ENCODE measurements at regions not wholly inside any gene's neighbourhood (a gene's known extent, or its start where the extent isn't known, plus 50 kb on each side); places are given as distances from the start of the nearest gene placed in this dataset.

DNA sequence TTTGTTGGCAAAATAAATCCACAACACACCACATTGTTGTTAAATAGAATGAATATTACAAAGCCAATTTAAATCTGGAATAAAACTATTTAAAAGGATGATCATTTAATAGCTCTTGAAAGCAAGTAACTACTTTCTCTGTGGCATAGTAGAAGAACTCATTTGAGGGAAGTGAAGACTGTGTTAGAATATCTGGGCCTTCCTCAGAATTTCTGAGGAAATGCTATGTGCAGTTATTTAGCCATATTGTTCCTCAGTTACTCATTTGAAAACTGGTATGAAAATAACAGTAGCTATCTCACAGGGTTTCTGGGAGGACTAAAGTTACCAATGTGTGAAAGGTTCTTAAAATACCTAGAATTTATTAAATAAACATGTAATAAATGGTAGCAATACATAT lies 595.8 kb downstream of the PSAT1 start:
- Histone ChIP-seq H3K79me2 (ENCODE audit: control insufficient read depth, insufficient read depth, low read length) (no peaks in the 10 kb centered on the region), H3K27me3 (ENCODE audit: control insufficient read depth, insufficient read depth, low read length) (no peaks in the 10 kb centered on the region), H3K36me3 (ENCODE audit: control insufficient read depth, insufficient read depth, low read length) (no peaks in the 10 kb centered on the region), H4K20me1 (ENCODE audit: control insufficient read depth, extremely low read depth, insufficient read depth, low read length) (no peaks in the 10 kb centered on the region), H3K4me2 (ENCODE audit: extremely low read depth, insufficient read depth, low read length) (no peak overlapping the region), H3K27ac (ENCODE audit: insufficient read depth, low read length) (no peak overlapping the region), H3K4me1 (ENCODE audit: control insufficient read depth, extremely low read depth, insufficient read depth, low read length) (no peaks in the 10 kb centered on the region), H3K9ac (ENCODE audit: insufficient read depth, low read length) (no peak overlapping the region), H3K9me3 (ENCODE audit: control insufficient read depth, insufficient read depth, low read depth, low read length) (no peaks in the 10 kb centered on the region), H2AFZ (ENCODE audit: low read length) (no peak overlapping the region), H3K4me3 (replicated peaks in 1 of 4; ENCODE audit: control extremely low read depth in 1 of 4, insufficient read depth in 1 of 4, low read depth in 3 of 4, low read length in 4 of 4) (no peak overlapping the region)
- DNase-seq (ENCODE audit: low read depth in 2 of 2), result no peak
- TF ChIP-seq, protein P1, sequence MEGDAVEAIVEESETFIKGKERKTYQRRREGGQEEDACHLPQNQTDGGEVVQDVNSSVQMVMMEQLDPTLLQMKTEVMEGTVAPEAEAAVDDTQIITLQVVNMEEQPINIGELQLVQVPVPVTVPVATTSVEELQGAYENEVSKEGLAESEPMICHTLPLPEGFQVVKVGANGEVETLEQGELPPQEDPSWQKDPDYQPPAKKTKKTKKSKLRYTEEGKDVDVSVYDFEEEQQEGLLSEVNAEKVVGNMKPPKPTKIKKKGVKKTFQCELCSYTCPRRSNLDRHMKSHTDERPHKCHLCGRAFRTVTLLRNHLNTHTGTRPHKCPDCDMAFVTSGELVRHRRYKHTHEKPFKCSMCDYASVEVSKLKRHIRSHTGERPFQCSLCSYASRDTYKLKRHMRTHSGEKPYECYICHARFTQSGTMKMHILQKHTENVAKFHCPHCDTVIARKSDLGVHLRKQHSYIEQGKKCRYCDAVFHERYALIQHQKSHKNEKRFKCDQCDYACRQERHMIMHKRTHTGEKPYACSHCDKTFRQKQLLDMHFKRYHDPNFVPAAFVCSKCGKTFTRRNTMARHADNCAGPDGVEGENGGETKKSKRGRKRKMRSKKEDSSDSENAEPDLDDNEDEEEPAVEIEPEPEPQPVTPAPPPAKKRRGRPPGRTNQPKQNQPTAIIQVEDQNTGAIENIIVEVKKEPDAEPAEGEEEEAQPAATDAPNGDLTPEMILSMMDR (conservative IDR thresholded peaks at IDR 0.05 in 1 of 2, IDR thresholded peaks at IDR 0.05 in 1 of 2; ENCODE audit: low read depth in 1 of 2, low read length in 2 of 2), result no peak
- no peak for TF ChIP-seq EZH2 (IDR thresholded peaks at IDR 0.05; ENCODE audit: low read length, missing control alignments)

DNA sequence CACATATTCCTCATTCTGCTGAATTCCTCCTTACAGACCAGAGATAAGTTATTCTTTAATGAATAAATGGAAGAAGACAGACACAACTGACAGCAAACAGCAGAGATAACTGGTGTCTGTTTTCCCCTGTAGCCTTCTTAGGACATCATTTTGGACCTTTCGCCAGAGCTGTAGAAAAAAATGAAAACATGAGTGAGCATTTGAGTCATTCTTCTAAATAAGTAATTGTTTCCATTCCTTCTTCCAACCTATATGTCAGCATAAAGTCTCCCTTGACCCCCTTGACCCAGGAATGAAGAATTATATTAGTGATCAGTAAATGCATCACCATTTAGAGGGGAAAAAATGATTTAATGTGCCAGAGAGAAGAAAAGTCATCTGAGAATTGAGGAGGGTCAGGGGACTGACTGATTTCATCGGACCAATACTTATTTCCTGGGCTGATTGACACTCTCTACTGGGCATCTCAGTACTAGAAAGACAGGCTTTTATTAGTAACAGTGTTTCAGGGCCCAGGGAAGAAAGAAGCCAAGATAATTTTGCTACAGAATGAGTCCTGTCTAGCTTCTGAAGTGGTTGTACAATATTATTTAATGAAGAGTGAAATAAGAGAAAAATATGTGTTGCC lies 597.0 kb downstream of the PSAT1 start:
- no peak overlapping the region for H2AFZ ChIP-seq (ENCODE audit: low read length)
- no peaks in the 10 kb centered on the region for H3K9me3 ChIP-seq (ENCODE audit: control insufficient read depth, insufficient read depth, low read depth, low read length)
- no peak overlapping the region for H3K9ac ChIP-seq (ENCODE audit: insufficient read depth, low read length)
- H3K79me2 ChIP-seq (ENCODE audit: control insufficient read depth, insufficient read depth, low read length), result no peaks in the 10 kb centered on the region
- no peak overlapping the region for H3K4me3 ChIP-seq (replicated peaks in 1 of 4; ENCODE audit: control extremely low read depth in 1 of 4, insufficient read depth in 1 of 4, low read depth in 3 of 4, low read length in 4 of 4)
- TF ChIP-seq, protein P1 (conservative IDR thresholded peaks at IDR 0.05 in 1 of 2, IDR thresholded peaks at IDR 0.05 in 1 of 2; ENCODE audit: low read depth in 1 of 2, low read length in 2 of 2), result no peak
- TF ChIP-seq EZH2 (IDR thresholded peaks at IDR 0.05; ENCODE audit: low read length, missing control alignments), result no peak
- no peaks in the 10 kb centered on the region for H4K20me1 ChIP-seq (ENCODE audit: control insufficient read depth, extremely low read depth, insufficient read depth, low read length)
- H3K27ac ChIP-seq (ENCODE audit: insufficient read depth, low read length), result no peak overlapping the region
- H3K27me3 ChIP-seq (ENCODE audit: control insufficient read depth, insufficient read depth, low read length), result no peaks in the 10 kb centered on the region
- no peak overlapping the region for H3K4me2 ChIP-seq (ENCODE audit: extremely low read depth, insufficient read depth, low read length)
- H3K4me1 ChIP-seq (ENCODE audit: control insufficient read depth, extremely low read depth, insufficient read depth, low read length), result no peaks in the 10 kb centered on the region
- H3K36me3 ChIP-seq (ENCODE audit: control insufficient read depth, insufficient read depth, low read length), result no peaks in the 10 kb centered on the region
- no peak for DNase-seq (ENCODE audit: low read depth in 2 of 2)

DNA sequence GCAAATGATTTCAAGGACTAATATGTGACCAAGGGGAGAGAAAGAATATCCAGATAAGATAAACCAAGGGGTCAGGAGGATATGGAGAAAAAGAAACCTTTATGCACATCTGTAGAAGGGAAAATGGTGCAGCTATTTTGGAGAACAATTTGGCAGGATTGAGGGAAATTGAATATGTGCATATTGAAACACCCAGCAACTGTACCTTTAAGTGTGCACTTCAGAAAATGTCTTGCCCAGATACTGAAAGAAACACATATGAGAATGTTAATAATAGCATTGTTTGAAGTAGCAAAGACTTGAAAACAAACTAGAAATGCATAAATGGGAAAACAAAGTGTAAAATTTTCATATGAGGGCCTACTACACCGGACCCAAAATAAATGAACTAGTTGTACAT lies 599.6 kb downstream of the PSAT1 start:
- H3K9me3 ChIP-seq (ENCODE audit: control insufficient read depth, insufficient read depth, low read depth, low read length), result no peaks in the 10 kb centered on the region
- no peak overlapping the region for H2AFZ ChIP-seq (ENCODE audit: low read length)
- TF ChIP-seq, protein P1 (conservative IDR thresholded peaks at IDR 0.05 in 1 of 2, IDR thresholded peaks at IDR 0.05 in 1 of 2; ENCODE audit: low read depth in 1 of 2, low read length in 2 of 2), result no peak
- no peak for TF ChIP-seq EZH2 (IDR thresholded peaks at IDR 0.05; ENCODE audit: low read length, missing control alignments)
- no peaks in the 10 kb centered on the region for H3K79me2 ChIP-seq (ENCODE audit: control insufficient read depth, insufficient read depth, low read length)
- H3K4me1 ChIP-seq (ENCODE audit: control insufficient read depth, extremely low read depth, insufficient read depth, low read length), result no peaks in the 10 kb centered on the region
- no peak overlapping the region for H3K9ac ChIP-seq (ENCODE audit: insufficient read depth, low read length)
- no peak overlapping the region for H3K27ac ChIP-seq (ENCODE audit: insufficient read depth, low read length)
- DNase-seq (ENCODE audit: low read depth in 2 of 2), result no peak
- H3K4me3 ChIP-seq (replicated peaks in 1 of 4; ENCODE audit: control extremely low read depth in 1 of 4, insufficient read depth in 1 of 4, low read depth in 3 of 4, low read length in 4 of 4), result no peak overlapping the region
- H3K4me2 ChIP-seq (ENCODE audit: extremely low read depth, insufficient read depth, low read length), result no peak overlapping the region
- H3K27me3 ChIP-seq (ENCODE audit: control insufficient read depth, insufficient read depth, low read length), result no peaks in the 10 kb centered on the region
- no peaks in the 10 kb centered on the region for H3K36me3 ChIP-seq (ENCODE audit: control insufficient read depth, insufficient read depth, low read length)
- no peaks in the 10 kb centered on the region for H4K20me1 ChIP-seq (ENCODE audit: control insufficient read depth, extremely low read depth, insufficient read depth, low read length)
